HG03175 (cell line): ENCODE measurements at regions not wholly inside any gene's neighbourhood (a gene's known extent, or its start where the extent isn't known, plus 50 kb on each side); places are given as distances from the start of the nearest gene placed in this dataset.

Source experiments
- ATAC-seq: cut with Tn5 transposase; IDR thresholded peaks from one replicate; pipeline ENCODE4 v1.9.1; 2021; ENCODE audit warnings: mild to moderate bottlenecking, moderate library complexity; ENCODE audit not compliant: unreplicated experiment

- no peak for ATAC-seq
Observed at GRCh38 chr10:20998036-20998435, 100.9 kb upstream of the NEBL start.

- no peak for ATAC-seq
Observed at GRCh38 chr10:20995123-20995987, 98.2 kb upstream of the NEBL start.

GRCh38 chr10:20993830-20994527 is 96.9 kb upstream of the NEBL start:
- ATAC-seq, result no peak

GRCh38 chr10:20993389-20993788 is 96.3 kb upstream of the NEBL start:
- no peak for ATAC-seq

GRCh38 chr10:20991526-20991925 is 94.4 kb upstream of the NEBL start:
- no peak for ATAC-seq

- no peak for ATAC-seq
Observed at GRCh38 chr10:20990604-20991003, 93.5 kb upstream of the NEBL start.

- no peak for ATAC-seq
Observed at GRCh38 chr10:20988357-20988983, 91.4 kb upstream of the NEBL start.

GRCh38 chr10:20986049-20986448 is 88.9 kb upstream of the NEBL start:
- ATAC-seq, result no peak

GRCh38 chr10:20984662-20985061 is 87.6 kb upstream of the NEBL start:
- no peak for ATAC-seq

- no peak for ATAC-seq
Observed at GRCh38 chr10:20981419-20981953, 84.4 kb upstream of the NEBL start.

- no peak for ATAC-seq
Observed at GRCh38 chr10:20978617-20979016, 81.5 kb upstream of the NEBL start.

- no peak for ATAC-seq
Observed at GRCh38 chr10:20977300-20977699, 80.2 kb upstream of the NEBL start.

GRCh38 chr10:20976891-20977290 is 79.8 kb upstream of the NEBL start:
- no peak for ATAC-seq

GRCh38 chr10:20976390-20976789 is 79.3 kb upstream of the NEBL start:
- no peak for ATAC-seq

GRCh38 chr10:20975236-20975635 is 78.1 kb upstream of the NEBL start:
- ATAC-seq, result no peak

GRCh38 chr10:20972925-20973324 is 75.8 kb upstream of the NEBL start:
- ATAC-seq, result no peak

- ATAC-seq, result no peak
Observed at GRCh38 chr10:20971901-20972300, 74.8 kb upstream of the NEBL start.

- ATAC-seq, result peak; percentile 99
Observed at GRCh38 chr10:20970708-20971107, 73.6 kb upstream of the NEBL start.

- ATAC-seq, result peak; percentile 2
Observed at GRCh38 chr10:20970044-20970443, 72.9 kb upstream of the NEBL start.

GRCh38 chr10:20966426-20966825 is 69.3 kb upstream of the NEBL start:
- no peak for ATAC-seq

GRCh38 chr10:20963721-20964595 is 66.8 kb upstream of the NEBL start:
- ATAC-seq, result no peak
